ENCODE measurements at regions not wholly inside any gene's neighbourhood (a gene's known extent, or its start where the extent isn't known, plus 50 kb on each side); places are given as distances from the start of the nearest gene placed in this dataset.

DNA sequence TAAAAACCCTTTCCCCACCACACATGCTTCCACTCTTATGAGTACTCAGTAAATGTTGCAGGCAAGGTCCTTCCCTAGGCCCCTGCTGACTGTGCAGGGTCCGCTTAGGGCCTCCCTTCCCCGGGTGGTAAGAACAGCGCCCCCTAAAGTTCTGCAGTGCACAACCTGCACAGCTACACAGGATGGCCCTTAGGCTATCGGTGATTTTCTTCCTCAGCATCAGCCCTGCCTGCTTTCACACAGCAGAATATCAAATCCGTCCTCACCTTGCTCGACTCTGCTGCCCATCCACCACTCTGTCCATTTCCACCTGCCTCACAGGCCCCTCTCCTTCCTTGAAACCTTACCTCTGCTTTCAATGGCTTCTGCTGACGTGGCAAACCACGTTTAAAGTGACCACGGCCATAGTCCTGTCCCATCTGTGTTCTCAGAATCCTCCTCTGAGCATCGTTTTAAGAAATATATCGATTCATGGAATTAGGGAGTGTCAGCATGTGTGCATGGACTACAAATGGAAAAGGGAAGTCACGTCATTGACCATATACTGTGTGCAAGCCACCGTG lies 51.4 kb upstream of the TMEM132E start:
- peak; percentile 50 for DNase-seq

DNA sequence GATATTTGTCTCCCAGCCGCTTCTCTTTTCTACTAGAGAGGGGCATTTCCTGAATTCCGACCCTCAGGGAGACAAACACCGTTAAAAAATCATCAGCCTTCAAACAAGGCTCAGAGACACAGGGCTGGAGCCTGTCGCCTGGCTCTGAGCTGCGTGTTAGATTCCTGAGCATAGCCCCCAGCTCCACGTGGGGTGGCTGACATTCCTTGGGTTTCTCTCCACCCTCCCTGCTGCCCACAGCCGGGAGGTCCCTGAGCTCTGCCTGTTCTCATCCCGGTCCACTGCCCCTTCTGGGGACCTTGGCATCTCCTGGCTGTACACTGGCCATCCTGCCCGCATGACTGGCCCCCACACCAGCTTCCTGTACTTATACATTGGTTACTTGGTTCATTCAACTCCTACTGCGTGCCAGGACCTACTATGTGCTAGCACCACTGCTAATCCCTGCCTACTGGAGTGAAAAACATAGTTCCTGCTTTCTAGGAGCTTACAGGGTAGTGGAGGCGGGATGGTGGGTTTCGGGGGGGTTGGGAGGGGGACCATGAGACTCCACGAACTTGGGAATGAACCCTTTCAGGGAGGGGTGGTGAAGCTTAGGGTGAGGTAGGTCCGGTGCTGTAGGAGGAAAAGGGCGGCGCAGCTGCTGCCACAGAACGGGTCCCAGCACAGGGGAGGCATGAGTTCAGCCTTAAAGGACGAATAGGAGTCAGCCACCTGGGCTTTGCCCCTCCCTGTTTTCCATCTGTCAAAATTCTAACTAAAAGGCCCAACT lies 52.1 kb upstream of the TMEM132E start:
- no peak for DNase-seq

DNA sequence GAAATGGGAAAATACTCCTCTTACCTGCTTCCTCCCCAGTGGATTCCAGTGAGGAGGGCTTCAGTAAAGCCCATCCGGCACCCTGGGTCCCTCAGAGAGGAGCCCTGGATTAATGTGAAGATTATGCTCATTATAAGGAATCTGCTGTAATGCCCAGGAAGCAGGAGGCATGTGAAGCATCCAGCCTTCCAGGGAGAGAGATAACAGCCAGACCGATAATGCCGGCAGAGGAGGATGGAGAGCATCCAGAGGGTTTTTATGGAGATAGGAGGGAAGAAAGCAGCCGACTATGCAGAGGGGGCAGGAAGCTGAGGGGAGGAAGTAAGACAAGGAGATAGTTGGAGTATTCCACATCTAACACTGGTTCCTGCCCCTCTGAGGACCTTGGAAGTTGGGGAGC lies 53.7 kb upstream of the TMEM132E start:
- no peak for DNase-seq

DNA sequence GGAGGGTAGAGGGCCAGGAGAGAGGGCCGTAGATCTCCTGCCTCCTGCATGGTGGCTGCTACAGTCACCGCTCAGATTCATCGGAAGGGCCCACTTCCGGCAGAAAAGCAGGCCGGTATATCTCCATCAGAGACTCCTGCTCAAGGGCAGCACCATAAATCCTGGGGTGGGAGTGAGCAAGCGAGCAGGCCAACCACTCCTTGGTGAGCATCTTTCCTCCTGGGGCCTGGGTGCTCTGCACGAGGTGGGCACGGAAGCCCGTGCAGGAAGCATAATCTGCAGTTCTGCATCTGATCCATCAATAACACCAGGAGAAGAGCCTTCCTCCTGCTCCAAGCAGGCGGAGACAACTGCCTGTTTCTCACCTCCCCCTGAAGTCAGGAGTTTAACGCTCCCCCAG lies 57.4 kb upstream of the TMEM132E start:
- DNase-seq, result no peak

DNA sequence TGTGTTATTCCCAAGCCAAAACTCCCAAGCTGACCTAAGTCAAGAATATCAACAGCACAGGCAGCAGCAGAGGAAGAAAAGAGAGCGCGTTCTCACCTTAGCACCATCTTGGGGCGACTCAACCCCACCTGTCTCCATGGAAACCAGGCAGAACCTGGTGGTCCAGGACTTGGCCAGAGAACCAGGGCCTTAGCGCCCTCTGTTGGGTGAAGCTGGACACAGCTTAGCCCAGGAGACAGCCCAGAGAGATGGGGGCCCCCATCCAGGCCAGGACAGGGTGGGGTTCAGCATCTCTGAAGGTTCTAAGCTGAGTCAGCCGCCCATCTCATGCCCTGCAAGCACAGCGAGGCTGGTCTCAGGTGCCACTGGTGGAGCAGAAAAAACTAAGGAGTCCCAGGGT lies 60.1 kb upstream of the TMEM132E start:
- DNase-seq, result peak; percentile 45

DNA sequence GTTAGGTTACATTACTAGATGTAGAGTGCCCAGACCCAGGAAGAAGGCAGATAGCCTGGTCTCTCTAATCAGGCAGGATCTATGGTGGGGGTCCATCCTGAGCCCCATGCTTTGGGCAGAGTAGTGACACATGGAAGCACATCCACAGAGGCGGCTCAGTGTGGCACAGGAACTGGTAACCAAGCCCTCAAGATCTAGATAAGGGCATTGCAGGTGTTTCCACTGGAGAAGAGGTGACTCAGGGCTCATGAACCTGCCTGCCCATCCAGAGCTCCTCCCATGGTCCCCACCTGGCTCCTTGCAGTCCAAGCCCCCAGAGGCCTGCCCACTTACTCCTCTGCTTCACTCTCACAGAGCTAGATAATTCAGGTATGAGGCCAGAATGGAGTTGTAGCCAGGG lies 62.0 kb upstream of the TMEM132E start:
- no peak for DNase-seq

DNA sequence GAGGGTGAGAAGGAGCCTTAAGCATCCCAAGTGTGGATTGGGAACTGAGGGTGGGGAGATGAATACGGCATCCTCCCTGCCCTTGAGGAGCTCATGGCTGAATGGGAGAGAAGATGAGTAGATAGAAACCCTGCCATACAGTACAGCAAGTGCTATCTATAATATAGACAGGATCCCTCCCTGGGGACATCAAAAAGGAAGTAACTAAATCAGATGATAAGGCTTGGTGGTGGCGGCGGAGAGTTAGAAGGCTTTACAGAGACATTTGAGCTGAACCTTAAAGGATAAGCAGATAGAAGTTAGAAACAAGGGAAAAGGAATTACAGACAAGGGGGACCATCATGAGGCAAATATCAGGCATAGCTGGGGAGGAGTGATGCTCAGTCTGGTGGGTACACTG lies 67.5 kb upstream of the TMEM132E start:
- DNase-seq, result no peak

DNA sequence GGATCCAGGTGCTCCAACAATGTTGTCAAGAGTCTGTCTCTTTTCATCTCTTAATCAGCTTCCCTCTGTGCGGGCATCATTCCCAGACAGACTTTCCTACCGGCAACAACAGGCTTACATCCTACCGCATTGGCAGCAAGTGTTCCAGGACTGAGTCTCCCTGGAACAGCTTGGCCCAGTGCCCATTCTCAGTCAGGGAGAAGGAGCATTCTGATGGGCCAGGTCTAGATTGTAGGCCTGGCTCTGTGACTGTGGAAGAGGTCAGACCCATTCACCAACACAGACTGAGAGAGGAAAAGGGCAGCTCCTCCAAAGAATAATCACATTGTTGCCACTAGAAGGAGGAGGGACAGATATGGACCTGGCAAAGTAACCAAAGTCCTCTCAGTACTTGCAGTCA lies 68.1 kb upstream of the TMEM132E start:
- no peak for DNase-seq

DNA sequence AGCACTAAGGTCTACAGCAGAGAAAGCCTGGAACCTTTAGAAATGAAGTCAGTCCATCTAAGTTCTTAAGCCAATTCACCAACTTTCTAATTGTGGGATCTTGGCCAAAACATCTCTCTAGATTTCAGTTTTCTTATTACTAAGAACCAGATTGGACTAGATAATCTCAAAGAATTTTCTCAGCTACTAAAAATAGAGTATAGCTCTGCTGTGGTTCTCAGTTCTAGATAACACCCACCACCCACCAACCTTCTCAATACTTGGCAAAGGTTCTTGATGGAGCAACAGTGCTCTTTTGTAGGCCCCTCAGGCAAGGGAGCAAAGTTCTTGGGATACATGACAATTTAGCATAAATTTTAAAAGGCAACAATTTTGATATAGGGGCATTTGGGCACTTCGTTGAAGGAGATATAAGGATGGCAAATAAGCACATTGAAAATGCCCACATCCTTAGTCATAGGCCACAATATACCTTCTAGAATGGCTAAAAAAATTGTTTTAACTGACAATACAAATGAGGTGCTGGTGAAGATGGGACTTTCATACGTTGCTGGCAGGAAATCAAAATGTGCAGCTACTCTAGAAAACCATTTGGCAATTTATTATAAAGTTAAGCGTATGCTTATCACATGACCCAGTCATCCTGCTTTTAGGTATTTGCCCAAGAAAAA lies 74.4 kb upstream of the TMEM132E start:
- DNase-seq, result no peak

DNA sequence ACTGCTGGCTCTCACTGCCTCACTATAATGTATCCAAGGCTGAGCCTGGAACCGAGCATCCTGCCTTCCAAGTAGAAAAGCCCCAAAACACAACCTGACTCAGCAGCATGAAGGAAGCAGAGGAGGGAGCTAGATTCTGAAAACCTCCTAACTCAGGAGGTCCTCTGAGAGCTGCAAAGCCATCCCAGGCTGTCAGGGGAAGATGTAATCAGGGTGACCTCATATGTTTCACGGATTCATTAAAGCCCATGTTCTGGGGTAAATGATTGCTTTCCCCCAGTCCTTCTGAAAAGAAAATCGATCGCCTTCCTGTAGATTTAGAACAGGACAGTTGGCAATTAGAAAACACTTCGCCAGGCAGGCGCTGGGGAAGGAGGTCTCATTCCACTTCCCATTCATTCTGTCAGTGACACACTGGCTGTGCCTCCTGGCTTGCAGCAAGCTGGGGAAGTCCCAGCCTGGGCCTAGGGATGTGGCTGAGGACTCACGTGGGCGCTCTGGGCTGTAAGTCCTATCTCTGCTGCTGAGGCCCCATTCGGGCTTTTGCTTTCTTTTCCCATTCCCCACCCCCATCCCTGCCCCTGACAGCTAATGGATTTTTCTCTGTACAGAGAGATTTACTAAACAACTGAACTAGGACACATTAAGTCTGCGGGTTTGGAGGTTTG lies 75.7 kb upstream of the TMEM132E start:
- DNase-seq, result no peak

DNA sequence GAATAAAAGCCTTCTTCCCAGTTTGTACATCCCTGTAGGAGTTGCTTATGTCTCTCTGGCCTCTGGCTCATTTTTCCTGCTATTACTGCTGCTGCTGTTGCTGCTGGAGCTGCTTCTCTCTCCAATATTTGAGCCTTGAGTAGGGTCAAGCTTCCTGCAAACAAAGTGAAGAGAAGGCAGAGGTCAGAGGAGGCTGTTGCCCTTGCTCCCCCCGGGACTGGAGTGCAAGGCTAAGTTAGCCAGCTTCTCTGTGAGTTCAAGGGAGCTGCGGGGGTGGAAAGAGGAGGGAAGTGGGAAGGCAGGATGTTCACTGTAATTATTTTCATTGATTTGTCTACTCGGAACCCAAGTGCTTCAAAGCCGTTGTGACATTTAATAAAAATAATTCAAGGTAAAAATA lies 77.0 kb upstream of the TMEM132E start:
- no peak for DNase-seq

DNA sequence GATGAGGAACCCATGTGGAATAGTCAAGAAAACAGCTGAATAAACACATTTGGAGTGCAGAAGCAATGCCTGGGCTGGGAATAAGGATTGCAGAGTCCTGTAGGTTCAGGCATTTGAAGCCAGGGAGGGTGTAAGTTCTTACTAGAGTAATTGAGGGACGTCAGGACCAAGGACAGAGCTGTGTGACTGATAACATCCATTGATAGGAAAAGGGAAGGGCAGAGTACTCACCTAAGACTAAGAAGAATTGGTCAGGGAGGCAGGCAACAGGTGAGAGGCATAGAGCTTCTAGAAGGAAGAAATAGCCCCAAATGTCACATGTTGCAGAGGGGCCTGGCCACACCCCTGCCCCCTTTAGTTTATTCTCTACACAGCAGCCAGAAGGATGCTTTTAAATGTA lies 79.8 kb upstream of the TMEM132E start:
- DNase-seq, result peak; percentile 59

DNA sequence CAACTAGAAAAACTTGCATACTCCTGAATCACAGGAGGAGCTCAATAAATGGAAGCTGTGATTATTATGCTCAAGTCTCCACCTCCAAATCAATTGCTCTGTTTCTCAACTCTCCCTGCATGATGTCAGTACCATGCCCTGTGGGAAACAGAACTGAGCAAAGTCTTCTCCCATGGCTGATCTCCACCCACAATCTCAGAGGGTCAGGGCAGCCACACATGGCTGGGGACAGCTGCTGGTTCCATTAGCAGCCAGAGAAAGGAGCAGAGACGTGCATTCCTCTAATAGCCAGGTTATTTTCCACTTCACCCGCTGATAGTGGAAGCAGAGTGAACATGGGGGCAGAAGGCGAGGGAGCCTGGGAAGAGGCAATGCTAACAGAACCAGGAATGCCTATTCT lies 85.5 kb upstream of the TMEM132E start:
- DNase-seq, result no peak

DNA sequence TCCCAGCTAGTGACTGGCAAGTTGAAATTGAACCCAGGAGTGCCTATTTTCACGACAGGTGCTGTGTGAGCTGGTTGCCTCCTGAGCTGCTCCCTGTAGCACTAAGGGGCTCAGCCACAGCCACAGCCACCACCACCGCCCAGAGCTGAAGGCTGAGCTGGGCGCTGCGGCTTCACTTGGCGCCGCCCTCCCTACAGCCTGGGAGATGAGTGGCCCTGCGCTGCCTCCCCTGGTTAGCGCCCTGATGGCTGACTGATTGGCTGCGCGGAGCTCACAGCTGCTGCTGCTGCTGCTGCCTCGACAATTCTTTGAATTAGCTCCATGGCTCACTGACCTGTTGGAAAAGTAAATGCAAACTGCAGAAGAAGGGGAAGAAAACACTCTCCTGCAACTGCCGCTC lies 91.8 kb upstream of the TMEM132E start:
- DNase-seq, result peak; percentile 19

DNA sequence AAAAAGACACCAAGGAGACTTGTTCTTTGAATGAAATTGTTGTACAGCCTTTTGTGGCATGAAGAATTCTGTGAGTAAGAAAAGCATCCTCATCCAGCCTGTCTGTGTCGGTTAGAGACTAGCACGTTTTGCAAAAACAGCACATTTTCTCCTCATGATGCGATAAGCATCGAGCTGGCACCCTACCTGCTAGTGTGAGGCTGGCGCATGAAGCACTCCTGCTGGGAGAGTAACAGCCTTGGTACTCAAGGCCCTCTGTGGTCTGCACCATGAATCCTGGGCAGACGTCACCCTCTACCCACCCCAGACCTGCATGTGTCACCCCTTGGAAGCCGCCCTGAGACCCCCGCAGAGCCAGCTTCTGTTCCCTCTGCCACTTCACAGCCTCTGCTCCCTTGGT lies 92.6 kb upstream of the TMEM132E start:
- no peak for DNase-seq

DNA sequence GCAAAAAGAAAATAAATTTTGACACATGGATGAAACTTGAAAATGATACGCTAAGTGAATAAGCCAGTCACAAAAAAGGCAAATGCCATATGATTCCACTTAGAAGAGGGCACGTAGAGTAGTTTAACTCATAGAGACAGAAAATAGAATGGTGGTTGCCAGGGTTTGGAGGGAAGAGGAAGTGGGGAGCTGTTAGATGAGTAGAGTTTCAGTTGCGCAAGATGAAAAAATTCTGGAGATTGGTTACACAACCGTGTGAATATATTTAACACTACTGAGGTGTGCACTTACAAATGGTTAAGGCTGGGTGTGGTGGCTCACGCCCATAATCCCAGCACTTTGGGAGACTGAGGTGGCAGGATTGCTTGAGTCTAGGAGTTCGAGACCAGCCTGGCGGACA lies 93.4 kb upstream of the TMEM132E start:
- DNase-seq, result peak; percentile 24

DNA sequence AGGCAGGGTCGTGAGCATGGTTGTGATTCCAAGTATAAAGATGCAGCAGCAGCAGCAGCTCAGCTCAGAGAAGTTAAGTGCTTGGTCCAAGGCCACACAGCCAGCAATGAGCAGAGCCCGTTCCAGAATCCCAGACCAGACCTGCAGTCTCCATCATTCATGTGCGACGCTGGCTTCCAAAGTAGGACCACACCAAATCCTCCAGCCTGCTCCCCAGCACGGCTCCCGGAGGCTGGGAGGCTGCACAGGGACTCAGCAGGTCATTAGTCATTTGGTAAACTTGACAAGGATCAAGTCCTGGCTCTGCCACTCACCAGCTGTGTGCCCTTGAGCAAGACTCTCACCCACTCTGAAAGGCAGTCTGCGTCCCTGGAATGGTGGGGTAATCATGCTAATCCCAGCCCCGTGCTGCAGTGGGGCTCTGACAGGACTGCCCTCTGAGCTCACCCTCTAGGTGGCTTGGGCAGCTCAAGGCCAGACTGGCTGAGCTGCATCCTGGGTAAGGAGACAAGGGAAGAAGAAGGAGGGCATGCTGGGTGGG lies 95.1 kb upstream of the TMEM132E start:
- no peak for DNase-seq

DNA sequence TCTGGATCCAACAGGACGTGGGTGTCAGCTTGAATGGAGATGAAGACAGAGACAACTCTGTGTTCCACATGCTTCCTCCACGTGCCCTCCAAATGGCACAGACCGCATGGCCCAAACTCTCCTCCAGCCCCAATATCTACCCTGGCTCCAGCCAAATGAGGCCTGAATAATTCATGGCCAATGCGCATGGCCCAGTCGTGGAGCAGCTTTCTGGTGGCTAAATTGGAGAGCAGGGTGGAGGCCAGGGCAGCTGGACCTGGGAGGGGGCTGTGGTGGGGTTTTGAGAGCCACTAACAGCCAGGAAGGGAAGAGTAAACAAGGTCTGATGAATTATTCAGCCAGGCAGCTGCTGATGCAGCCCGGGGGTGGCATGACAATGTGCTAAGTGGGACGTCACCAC lies 96.7 kb upstream of the TMEM132E start:
- DNase-seq, result no peak

DNA sequence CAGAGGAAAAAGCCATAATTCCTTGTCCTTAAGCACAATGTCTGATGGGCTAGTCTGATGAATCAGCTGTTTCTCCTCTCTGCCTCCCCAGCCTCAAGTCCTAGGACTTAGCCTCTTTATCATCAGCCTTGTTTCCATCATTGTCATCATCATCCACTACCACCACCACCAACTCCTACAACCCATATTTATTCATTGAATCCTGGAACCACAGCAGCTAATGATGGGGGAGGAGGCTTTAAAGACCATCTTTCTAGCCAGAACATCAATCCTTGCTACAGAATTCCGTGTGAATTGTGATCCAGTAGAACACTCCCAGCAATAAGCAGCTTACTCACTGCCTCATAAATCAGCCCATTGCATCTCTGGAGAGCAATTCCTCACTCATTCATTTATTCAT lies 97.6 kb upstream of the TMEM132E start:
- no peak for DNase-seq

DNA sequence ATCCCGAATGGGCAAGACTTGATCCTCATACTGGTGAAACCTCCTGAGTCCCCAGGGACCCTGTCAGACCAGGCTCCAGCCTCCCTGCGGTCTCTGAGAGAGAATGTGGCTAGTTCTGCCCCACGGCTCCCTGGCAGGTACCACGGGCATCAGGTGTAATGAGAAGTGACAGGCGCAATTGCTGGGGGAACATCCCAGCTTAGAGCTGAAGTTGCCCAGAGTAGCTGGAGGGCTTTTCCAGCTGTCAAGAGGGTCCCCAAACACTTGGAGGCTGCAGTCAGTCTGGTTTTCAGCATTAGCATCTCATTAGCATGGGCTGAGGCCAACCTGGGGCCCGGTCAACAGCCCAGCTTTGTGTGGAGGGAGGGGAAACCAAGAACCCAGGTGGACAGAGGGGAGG lies 100.0 kb upstream of the TMEM132E start:
- no peak for DNase-seq

DNA sequence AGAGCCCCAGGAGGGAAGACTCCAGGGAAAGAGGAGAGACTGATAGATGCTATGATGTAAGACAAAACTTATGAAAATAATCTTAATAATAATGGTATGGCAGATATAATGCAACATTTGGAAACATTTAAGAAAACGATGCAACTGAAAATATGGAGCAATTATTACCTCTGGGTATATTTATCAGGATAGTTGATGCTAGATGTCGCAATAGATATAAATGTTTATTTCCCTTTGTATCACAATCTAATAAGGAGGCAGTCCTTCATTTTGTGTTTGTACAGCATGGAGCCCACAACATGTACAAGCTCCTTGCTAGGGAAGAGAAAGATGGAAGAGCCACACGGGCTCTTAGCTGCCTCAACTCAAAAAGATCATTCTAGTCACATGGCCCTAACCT lies 101.1 kb upstream of the TMEM132E start:
- DNase-seq, result no peak

DNA sequence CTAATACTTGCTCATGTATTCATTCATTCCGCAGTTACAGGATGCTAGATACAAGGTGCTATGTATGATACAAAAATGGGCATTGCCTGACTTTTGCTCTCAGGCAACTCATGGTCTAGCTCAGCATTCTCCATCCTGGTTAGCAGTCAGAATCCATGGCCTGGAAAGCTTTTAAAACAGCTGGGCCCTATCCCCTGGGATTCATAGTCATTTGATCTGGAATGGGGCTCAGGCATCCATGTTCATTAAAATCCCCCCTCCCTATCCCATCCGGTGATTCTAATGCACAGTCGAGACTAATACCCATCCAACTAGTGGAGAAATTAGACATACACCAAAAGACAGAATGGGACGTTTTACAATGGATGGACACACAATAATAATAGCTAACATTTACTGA lies 104.1 kb upstream of the TMEM132E start:
- DNase-seq, result no peak

DNA sequence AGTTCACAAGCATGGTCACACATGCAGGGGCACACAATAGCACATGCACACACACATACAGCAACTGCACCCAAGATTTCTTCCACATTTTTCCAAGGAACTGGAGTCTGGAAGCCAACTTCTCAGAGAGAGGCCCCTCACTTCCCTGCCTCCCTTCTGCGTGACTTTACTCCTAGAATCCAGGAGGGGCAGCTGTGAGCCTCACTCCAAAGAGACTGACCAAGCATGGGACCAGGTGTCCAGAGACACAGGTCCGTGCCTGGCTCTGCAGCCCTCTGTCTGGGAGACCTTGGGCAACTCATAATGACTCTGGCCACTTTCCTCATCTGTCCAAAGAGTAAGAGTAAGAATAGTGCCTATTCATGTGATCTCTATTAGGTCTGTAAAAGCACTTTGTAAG lies 104.7 kb upstream of the TMEM132E start:
- no peak for DNase-seq

DNA sequence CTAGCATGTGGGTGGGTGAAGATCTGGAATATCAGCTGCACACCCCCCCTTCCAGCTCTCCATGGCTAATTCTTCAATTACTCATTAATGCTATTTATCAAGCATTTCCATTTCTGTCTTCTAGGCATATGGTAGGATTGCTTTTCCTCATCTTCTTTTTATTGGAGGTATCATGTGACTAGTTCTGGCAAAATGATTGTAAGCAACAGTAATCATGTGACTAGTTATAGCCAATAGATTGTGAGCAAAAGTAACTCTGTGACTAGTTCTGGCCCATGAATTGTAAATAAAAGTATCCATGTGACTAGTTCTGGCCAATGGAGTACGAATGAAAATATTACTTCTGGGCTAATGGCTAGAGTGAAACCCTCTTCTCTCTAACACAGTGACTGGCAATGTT lies 107.0 kb upstream of the TMEM132E start:
- no peak for DNase-seq

All from RPMI8226 (cell line).